ENCODE measurements at regions not wholly inside any gene's neighbourhood (a gene's known extent, or its start where the extent isn't known, plus 50 kb on each side); places are given as distances from the start of the nearest gene placed in this dataset.

DNA sequence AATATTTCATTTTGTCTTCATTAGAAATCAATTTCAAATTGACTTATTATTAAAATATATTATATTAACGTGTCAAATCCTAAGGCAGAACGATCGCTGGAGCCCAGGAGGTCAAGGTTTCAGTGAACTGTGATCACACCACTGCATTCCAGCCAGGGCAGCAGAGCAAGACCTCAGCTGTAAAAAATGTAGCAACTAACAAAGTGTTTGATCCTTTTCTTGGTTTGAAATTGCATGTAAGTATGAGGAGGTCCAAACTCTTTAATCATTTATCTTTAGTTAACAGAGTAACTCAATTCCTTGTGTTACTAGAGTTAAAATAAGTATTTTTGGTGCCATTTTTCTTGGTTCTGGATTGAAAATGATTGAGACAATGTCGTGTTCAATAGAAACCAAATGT, 1033.9 kb downstream of the NLGN4X start:
- CTCF ChIA-PET: no interaction called here
- TF ChIP-seq SP1 (IDR thresholded peaks at IDR 0.05) (no peak), L3MBTL2 (conservative IDR thresholded peaks at IDR 0.05) (no peak), LEF1 (IDR thresholded peaks at IDR 0.05; ENCODE audit: borderline replicate concordance) (no peak), FOXK2 (IDR thresholded peaks at IDR 0.05) (no peak), SUZ12 (IDR thresholded peaks at IDR 0.05) (no peak), CTBP1 (IDR thresholded peaks at IDR 0.05; ENCODE audit: borderline replicate concordance) (no peak), ZNF384 (IDR thresholded peaks at IDR 0.05) (no peak), ELF4 (IDR thresholded peaks at IDR 0.05) (no peak), FOXA1 (IDR thresholded peaks at IDR 0.05) (no peak), ARNT (IDR thresholded peaks at IDR 0.05) (no peak), NFRKB (IDR thresholded peaks at IDR 0.05) (no peak), BHLHE40 (IDR thresholded peaks at IDR 0.05; ENCODE audit: borderline replicate concordance) (no peak), HDGF (IDR thresholded peaks at IDR 0.05; ENCODE audit: borderline replicate concordance) (no peak), FOXM1 (IDR thresholded peaks at IDR 0.05; ENCODE audit: borderline replicate concordance) (no peak)
- TF ChIP-seq, protein P1, sequence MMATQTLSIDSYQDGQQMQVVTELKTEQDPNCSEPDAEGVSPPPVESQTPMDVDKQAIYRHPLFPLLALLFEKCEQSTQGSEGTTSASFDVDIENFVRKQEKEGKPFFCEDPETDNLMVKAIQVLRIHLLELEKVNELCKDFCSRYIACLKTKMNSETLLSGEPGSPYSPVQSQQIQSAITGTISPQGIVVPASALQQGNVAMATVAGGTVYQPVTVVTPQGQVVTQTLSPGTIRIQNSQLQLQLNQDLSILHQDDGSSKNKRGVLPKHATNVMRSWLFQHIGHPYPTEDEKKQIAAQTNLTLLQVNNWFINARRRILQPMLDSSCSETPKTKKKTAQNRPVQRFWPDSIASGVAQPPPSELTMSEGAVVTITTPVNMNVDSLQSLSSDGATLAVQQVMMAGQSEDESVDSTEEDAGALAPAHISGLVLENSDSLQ (IDR thresholded peaks at IDR 0.05): no peak
- no peak for DNase-seq (ENCODE audit: extremely low spot score)
- POLR2A ChIA-PET: no interaction called here

DNA sequence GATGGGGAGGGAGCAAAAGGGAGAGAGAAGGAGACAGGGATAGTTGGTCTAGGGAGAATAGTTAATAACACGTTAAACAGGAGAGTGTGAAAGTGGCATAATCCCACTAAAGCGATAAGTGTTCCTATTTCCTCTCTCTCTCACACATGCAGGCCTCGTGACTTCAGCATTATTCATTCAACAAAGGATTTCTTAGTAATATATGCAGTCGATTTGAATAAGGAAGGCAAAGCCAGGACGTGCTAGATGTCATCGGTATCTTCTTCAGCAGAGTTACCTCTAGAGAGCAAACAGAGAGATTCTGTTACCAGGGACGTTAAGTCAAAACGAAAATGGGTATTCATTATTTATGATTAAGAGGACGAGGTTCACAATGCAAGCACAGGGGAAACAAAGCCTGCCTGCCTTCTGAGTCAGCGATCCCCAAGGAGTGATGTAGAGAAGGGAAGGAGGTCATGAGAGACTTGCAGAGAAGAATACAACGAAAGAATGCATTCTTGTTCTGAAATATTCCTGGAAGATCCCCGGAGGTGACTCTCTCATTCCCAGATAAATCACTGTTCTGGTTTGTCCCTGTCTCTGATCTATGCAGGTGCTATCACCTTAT, 1048.4 kb downstream of the NLGN4X start:
- TF ChIP-seq HDGF (IDR thresholded peaks at IDR 0.05; ENCODE audit: borderline replicate concordance): no peak
- no peak for TF ChIP-seq NFRKB (IDR thresholded peaks at IDR 0.05)
- no peak for TF ChIP-seq FOXK2 (IDR thresholded peaks at IDR 0.05)
- no peak for TF ChIP-seq SUZ12 (IDR thresholded peaks at IDR 0.05)
- no peak for TF ChIP-seq FOXM1 (IDR thresholded peaks at IDR 0.05; ENCODE audit: borderline replicate concordance)
- TF ChIP-seq, protein P1 (IDR thresholded peaks at IDR 0.05): no peak
- TF ChIP-seq CTBP1 (IDR thresholded peaks at IDR 0.05; ENCODE audit: borderline replicate concordance): no peak
- TF ChIP-seq ELF4 (IDR thresholded peaks at IDR 0.05): no peak
- TF ChIP-seq TARDBP (IDR thresholded peaks at IDR 0.05): no peak
- no peak for TF ChIP-seq BHLHE40 (IDR thresholded peaks at IDR 0.05; ENCODE audit: borderline replicate concordance)
- CTCF ChIA-PET: no interaction called here
- no peak for DNase-seq (ENCODE audit: extremely low spot score)
- POLR2A ChIA-PET: no interaction called here

DNA sequence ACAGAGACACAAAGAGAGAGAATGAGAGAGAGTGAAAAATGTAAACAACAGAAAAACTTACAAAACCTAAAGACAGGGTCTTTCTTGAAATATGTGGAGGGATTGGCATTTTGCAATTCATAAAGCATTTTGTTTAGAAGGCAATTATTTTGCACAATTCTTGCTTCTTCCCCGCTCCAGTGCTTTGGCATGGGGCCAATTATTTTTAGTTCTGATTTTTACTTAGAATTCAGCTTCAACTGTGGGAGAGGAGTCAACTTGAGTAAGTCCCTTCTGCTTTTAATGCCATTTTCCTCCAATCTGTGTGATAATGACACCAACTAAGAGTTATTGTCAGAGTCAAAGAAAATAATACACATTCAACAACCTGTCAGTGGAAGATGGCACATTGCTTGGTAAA, 1051.9 kb downstream of the NLGN4X start:
- ChIA-PET CTCF (no interaction called here), POLR2A (no interaction called here)
- DNase-seq (ENCODE audit: extremely low spot score): no peak
- no peak for TF ChIP-seq FOXA1 (IDR thresholded peaks at IDR 0.05)
- TF ChIP-seq BHLHE40 (IDR thresholded peaks at IDR 0.05; ENCODE audit: borderline replicate concordance): no peak
- no peak for TF ChIP-seq SUZ12 (IDR thresholded peaks at IDR 0.05)
- TF ChIP-seq, protein P1 (IDR thresholded peaks at IDR 0.05): no peak
- TF ChIP-seq ZNF384 (IDR thresholded peaks at IDR 0.05): no peak
- no peak for TF ChIP-seq ELF4 (IDR thresholded peaks at IDR 0.05)
- no peak for TF ChIP-seq ARNT (IDR thresholded peaks at IDR 0.05)
- no peak for TF ChIP-seq SP1 (IDR thresholded peaks at IDR 0.05)
- no peak for TF ChIP-seq HDGF (IDR thresholded peaks at IDR 0.05; ENCODE audit: borderline replicate concordance)
- no peak for TF ChIP-seq FOXM1 (IDR thresholded peaks at IDR 0.05; ENCODE audit: borderline replicate concordance)
- no peak for TF ChIP-seq L3MBTL2 (conservative IDR thresholded peaks at IDR 0.05)
- no peak for TF ChIP-seq FOXK2 (IDR thresholded peaks at IDR 0.05)
- TF ChIP-seq CTBP1 (IDR thresholded peaks at IDR 0.05; ENCODE audit: borderline replicate concordance): no peak
- TF ChIP-seq LEF1 (IDR thresholded peaks at IDR 0.05; ENCODE audit: borderline replicate concordance): no peak
- TF ChIP-seq TARDBP (IDR thresholded peaks at IDR 0.05): no peak
- TF ChIP-seq NFRKB (IDR thresholded peaks at IDR 0.05): no peak

DNA sequence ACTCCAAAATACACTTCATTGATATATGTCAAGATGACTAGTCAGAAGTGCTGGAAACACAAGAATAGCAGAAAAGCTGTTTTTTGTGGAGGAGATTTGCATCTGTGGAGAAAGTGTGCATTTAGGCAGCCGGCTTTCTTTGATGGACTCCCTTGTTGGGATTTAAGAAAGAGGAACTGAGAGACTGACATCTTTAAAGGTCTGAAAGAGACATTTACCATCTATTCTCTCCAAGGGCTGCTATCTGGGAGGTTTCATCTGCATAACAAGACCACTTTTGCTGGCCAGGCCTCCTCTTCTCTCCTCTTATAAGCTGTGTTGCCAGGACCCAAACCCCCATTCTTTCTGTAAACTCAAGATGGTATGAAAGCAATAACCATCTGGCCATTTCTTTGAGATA, 1065.0 kb downstream of the NLGN4X start:
- DNase-seq (ENCODE audit: extremely low spot score): no peak
- ChIA-PET CTCF (no interaction called here), POLR2A (no interaction called here)
- TF ChIP-seq FOXK2 (IDR thresholded peaks at IDR 0.05) (no peak), TARDBP (IDR thresholded peaks at IDR 0.05) (no peak), LEF1 (IDR thresholded peaks at IDR 0.05; ENCODE audit: borderline replicate concordance) (no peak), BHLHE40 (IDR thresholded peaks at IDR 0.05; ENCODE audit: borderline replicate concordance) (no peak), HDGF (IDR thresholded peaks at IDR 0.05; ENCODE audit: borderline replicate concordance) (no peak), FOXA1 (IDR thresholded peaks at IDR 0.05) (no peak), ZNF384 (IDR thresholded peaks at IDR 0.05) (no peak), CTBP1 (IDR thresholded peaks at IDR 0.05; ENCODE audit: borderline replicate concordance) (no peak), NFRKB (IDR thresholded peaks at IDR 0.05) (no peak), SUZ12 (IDR thresholded peaks at IDR 0.05) (no peak), ARNT (IDR thresholded peaks at IDR 0.05) (no peak), L3MBTL2 (conservative IDR thresholded peaks at IDR 0.05) (no peak), SP1 (IDR thresholded peaks at IDR 0.05) (no peak), ELF4 (IDR thresholded peaks at IDR 0.05) (no peak), FOXM1 (IDR thresholded peaks at IDR 0.05; ENCODE audit: borderline replicate concordance) (no peak)
- TF ChIP-seq, protein P1 (IDR thresholded peaks at IDR 0.05): no peak

DNA sequence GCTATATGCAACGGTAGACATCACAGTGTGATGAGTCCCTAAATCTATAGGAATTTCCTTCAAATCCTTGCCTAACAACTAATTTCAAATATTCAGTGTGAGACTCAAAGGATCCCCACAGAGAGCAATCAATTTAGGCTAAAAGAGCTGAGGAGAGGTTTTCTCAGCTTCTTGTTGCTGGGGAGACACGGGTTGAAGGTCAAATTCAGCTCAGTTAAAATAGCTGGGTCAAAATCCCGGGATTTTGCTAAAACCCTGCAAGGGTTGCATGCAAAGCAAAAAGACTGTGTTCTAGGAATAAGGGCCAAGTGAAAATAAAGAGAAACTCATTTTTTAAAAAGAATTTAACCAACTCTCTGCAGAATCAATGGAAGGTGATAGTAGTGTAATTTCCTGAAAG, 1073.4 kb downstream of the NLGN4X start:
- ChIA-PET POLR2A (no interaction called here), CTCF (no interaction called here)
- no peak for DNase-seq (ENCODE audit: extremely low spot score)
- TF ChIP-seq SP1 (IDR thresholded peaks at IDR 0.05) (no peak), NFRKB (IDR thresholded peaks at IDR 0.05) (no peak), HDGF (IDR thresholded peaks at IDR 0.05; ENCODE audit: borderline replicate concordance) (no peak), ELF4 (IDR thresholded peaks at IDR 0.05) (no peak), L3MBTL2 (conservative IDR thresholded peaks at IDR 0.05) (no peak), ARNT (IDR thresholded peaks at IDR 0.05) (no peak), FOXM1 (IDR thresholded peaks at IDR 0.05; ENCODE audit: borderline replicate concordance) (no peak), LEF1 (IDR thresholded peaks at IDR 0.05; ENCODE audit: borderline replicate concordance) (no peak), SUZ12 (IDR thresholded peaks at IDR 0.05) (no peak), ZNF384 (IDR thresholded peaks at IDR 0.05) (no peak), TARDBP (IDR thresholded peaks at IDR 0.05) (no peak), FOXA1 (IDR thresholded peaks at IDR 0.05) (no peak), CTBP1 (IDR thresholded peaks at IDR 0.05; ENCODE audit: borderline replicate concordance) (no peak), BHLHE40 (IDR thresholded peaks at IDR 0.05; ENCODE audit: borderline replicate concordance) (no peak), FOXK2 (IDR thresholded peaks at IDR 0.05) (no peak)
- TF ChIP-seq, protein P1 (IDR thresholded peaks at IDR 0.05): no peak
